Hepatocyte (in vitro differentiated cells): ENCODE measurements at regions not wholly inside any gene's neighbourhood (a gene's known extent, or its start where the extent isn't known, plus 50 kb on each side); places are given as distances from the start of the nearest gene placed in this dataset.

Source experiments
- DNase-seq: peaks from one replicate; pipeline ENCODE4 v3.0.0-alpha.2; 2016; ENCODE audit warnings: low spot score
- H2AFZ ChIP-seq: fragments of 200-600 bp; sonication (generic); 2 replicates; pipeline ENCODE4 v1.6.0; 2016; ENCODE audit warnings: antibody characterized with exemption, mild to moderate bottlenecking
- H3K27ac ChIP-seq: fragments of 200-600 bp; sonication (generic); 2 replicates; pipeline ENCODE4 v1.5.1; 2016; ENCODE audit warnings: mild to moderate bottlenecking
- H3K27me3 ChIP-seq: fragments of 200-600 bp; sonication (generic); 2 replicates; pipeline ENCODE4 v1.6.1; 2016
- H3K36me3 ChIP-seq: fragments of 200-600 bp; sonication (generic); replicated peaks from 2 replicates; pipeline ENCODE4 v1.5.1; 2016; ENCODE audit warnings: low read depth; ENCODE audit not compliant: insufficient read depth
- H3K4me1 ChIP-seq: fragments of 200-600 bp; sonication (generic); 2 replicates; pipeline ENCODE4 v1.5.1; 2016; ENCODE audit warnings: mild to moderate bottlenecking, moderate library complexity; ENCODE audit not compliant: insufficient read depth
- H3K4me2 ChIP-seq: fragments of 200-600 bp; sonication (generic); 2 replicates; pipeline ENCODE4 v1.6.0; 2016
- H3K4me3 ChIP-seq: fragments of 200-600 bp; sonication (generic); 2 replicates; pipeline ENCODE4 v1.5.1; 2016; ENCODE audit warnings: mild to moderate bottlenecking
- H3K79me2 ChIP-seq: fragments of 200-600 bp; sonication (generic); 2 replicates; pipeline ENCODE4 v1.6.0; 2017; ENCODE audit warnings: mild to moderate bottlenecking
- H3K9me2 ChIP-seq: fragments of 200-600 bp; sonication (generic); replicated peaks from 2 replicates; pipeline ENCODE4 v1.6.0; 2017; ENCODE audit warnings: mild to moderate bottlenecking; ENCODE audit not compliant: insufficient read depth
- H3K9me3 ChIP-seq: fragments of 200-600 bp; sonication (generic); 2 replicates; pipeline ENCODE4 v1.5.1; 2016; ENCODE audit warnings: low read depth, mild to moderate bottlenecking
- H4K20me1 ChIP-seq: fragments of 200-600 bp; sonication (generic); 2 replicates; pipeline ENCODE4 v1.6.0; 2016; ENCODE audit warnings: mild to moderate bottlenecking; ENCODE audit not compliant: insufficient read depth, poor library complexity, severe bottlenecking
- CTCF ChIP-seq: fragments of 200-600 bp; sonication (generic); IDR thresholded peaks from 2 replicates; pipeline ENCODE4 v1.5.1; 2016; ENCODE audit warnings: antibody characterized with exemption, mild to moderate bottlenecking; ENCODE audit not compliant: poor library complexity
- EZH2 ChIP-seq: fragments of 200-600 bp; sonication (generic); IDR thresholded peaks from 2 replicates; pipeline ENCODE4 v1.6.1; 2016; ENCODE audit warnings: antibody characterized with exemption, mild to moderate bottlenecking, borderline replicate concordance
- EZH2phosphoT487 ChIP-seq: fragments of 200-600 bp; sonication (generic); IDR thresholded peaks from one replicate; pipeline ENCODE4 v1.6.1; 2018; ENCODE audit warnings: antibody characterized with exemption, mild to moderate bottlenecking, low read depth, moderate library complexity; ENCODE audit not compliant: unreplicated experiment, severe bottlenecking
- WGBS: methylation state at CpG from one replicate; pipeline ENCODE4 v1.1.6; 2016; ENCODE audit warnings: low lambda C conversion rate; ENCODE audit errors: missing lambda C conversion rate; 5-methylcytosine and 5-hydroxymethylcytosine counted together

- Histone ChIP-seq H2AFZ (no peak overlapping the region), H3K36me3 (no peaks in the 10 kb centered on the region), H3K27me3 (no peaks in the 10 kb centered on the region), H3K27ac (no peak overlapping the region), H3K4me3 (no peak overlapping the region), H3K4me1 (no peaks in the 10 kb centered on the region), H3K4me2 (no peak overlapping the region), H3K9me2 (no peaks in the 10 kb centered on the region), H3K79me2 (no peaks in the 10 kb centered on the region), H3K9me3 (no peaks in the 10 kb centered on the region), H4K20me1 (no peaks in the 10 kb centered on the region)
- TF ChIP-seq EZH2phosphoT487, result no peak
- TF ChIP-seq CTCF, result no peak
- no peak for TF ChIP-seq EZH2
- DNase-seq, result no peak
- 93% methylated on average over 3 of the region's 3 CpGs for WGBS
Measured at GRCh38 chr6:103153016-103153415, 1706.7 kb downstream of the HACE1 start.

GRCh38 chr6:103142902-103143301, 1716.8 kb downstream of the HACE1 start:
- no peaks in the 10 kb centered on the region for H3K79me2 ChIP-seq
- no peaks in the 10 kb centered on the region for H3K9me2 ChIP-seq
- H2AFZ ChIP-seq, result no peak overlapping the region
- 69% methylated on average over 2 of the region's 2 CpGs for whole genome bisulfite sequencing
- no peaks in the 10 kb centered on the region for H3K9me3 ChIP-seq
- H3K4me3 ChIP-seq, result no peak overlapping the region
- no peak for DNase-seq
- H3K4me1 ChIP-seq, result no peaks in the 10 kb centered on the region
- H4K20me1 ChIP-seq, result no peaks in the 10 kb centered on the region
- TF ChIP-seq EZH2phosphoT487, result no peak
- TF ChIP-seq CTCF, result no peak
- no peak for TF ChIP-seq EZH2
- H3K27me3 ChIP-seq, result no peaks in the 10 kb centered on the region
- no peak overlapping the region for H3K27ac ChIP-seq
- no peaks in the 10 kb centered on the region for H3K36me3 ChIP-seq
- H3K4me2 ChIP-seq, result no peak overlapping the region

- Histone ChIP-seq H3K4me3 (no peak overlapping the region), H2AFZ (no peak overlapping the region), H3K4me2 (no peak overlapping the region), H4K20me1 (no peaks in the 10 kb centered on the region), H3K27ac (no peak overlapping the region), H3K9me2 (no peaks in the 10 kb centered on the region), H3K36me3 (no peaks in the 10 kb centered on the region), H3K4me1 (no peaks in the 10 kb centered on the region), H3K27me3 (no peaks in the 10 kb centered on the region), H3K79me2 (no peaks in the 10 kb centered on the region), H3K9me3 (no peaks in the 10 kb centered on the region)
- TF ChIP-seq EZH2phosphoT487 (no peak), EZH2 (no peak), CTCF (no peak)
- WGBS, result 95% methylated on average over 6 of the region's 6 CpGs
- DNase-seq, result no peak
Measured at GRCh38 chr6:103140308-103141027, 1719.3 kb downstream of the HACE1 start.

- no peak for TF ChIP-seq EZH2phosphoT487
- TF ChIP-seq CTCF, result no peak
- no peak for TF ChIP-seq EZH2
- H3K36me3 ChIP-seq, result no peaks in the 10 kb centered on the region
- no peaks in the 10 kb centered on the region for H3K27me3 ChIP-seq
- no peak overlapping the region for H3K27ac ChIP-seq
- H3K4me2 ChIP-seq, result no peak overlapping the region
- H3K4me3 ChIP-seq, result no peak overlapping the region
- no peaks in the 10 kb centered on the region for H3K9me2 ChIP-seq
- H2AFZ ChIP-seq, result no peak overlapping the region
- H3K9me3 ChIP-seq, result no peaks in the 10 kb centered on the region
- DNase-seq, result no peak
- no peaks in the 10 kb centered on the region for H3K79me2 ChIP-seq
- H3K4me1 ChIP-seq, result no peaks in the 10 kb centered on the region
- no peaks in the 10 kb centered on the region for H4K20me1 ChIP-seq
Measured at GRCh38 chr6:103139377-103139776, 1720.3 kb downstream of the HACE1 start.
